ENCODE measurements at regions not wholly inside any gene's neighbourhood (a gene's known extent, or its start where the extent isn't known, plus 50 kb on each side); places are given as distances from the start of the nearest gene placed in this dataset.

- no peak for TF ChIP-seq CTCF (IDR thresholded peaks at IDR 0.05)
- TF ChIP-seq POLR2A (IDR thresholded peaks at IDR 0.05): no peak
Observed at GRCh38 chr5:42900734-42901133, 89.0 kb upstream of the SELENOP start.

All from thyroid gland (tissue), 4 donors.